RPMI7951 (cell line): ENCODE measurements at regions not wholly inside any gene's neighbourhood (a gene's known extent, or its start where the extent isn't known, plus 50 kb on each side); places are given as distances from the start of the nearest gene placed in this dataset.
A peak's percentile ranks its signal among the peaks of the same experiment; 100 is the strongest.
"Not testable (repeated sequence)": the region's sequence is repeated elsewhere in the genome, so short reads cannot be mapped to it uniquely, and the experiment has no call there.

ENCODE experiments used
- DNase-seq: peaks from one replicate; pipeline ENCODE4 v3.0.0-alpha.2; 2012; ENCODE audit warnings: low read depth

DNA sequence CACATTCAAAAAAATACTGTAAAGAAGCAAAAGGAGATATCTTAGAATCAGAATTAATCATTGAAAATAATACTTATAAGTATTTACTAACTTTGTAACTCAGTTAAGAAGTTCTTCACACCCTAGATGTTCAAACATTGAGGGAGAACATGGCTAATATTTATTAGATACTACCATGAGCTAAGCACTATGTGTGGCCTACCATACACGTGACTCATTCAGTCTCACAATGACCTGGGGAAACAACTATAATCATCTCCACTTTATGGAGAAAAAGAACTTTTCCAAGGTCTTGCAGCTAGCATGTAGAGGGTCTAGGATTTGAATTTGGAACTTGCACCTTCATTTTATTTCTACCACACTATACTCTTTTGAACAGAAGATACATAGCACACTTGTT, 361.9 kb upstream of the CFAP20DC start:
- no peak for DNase-seq

DNA sequence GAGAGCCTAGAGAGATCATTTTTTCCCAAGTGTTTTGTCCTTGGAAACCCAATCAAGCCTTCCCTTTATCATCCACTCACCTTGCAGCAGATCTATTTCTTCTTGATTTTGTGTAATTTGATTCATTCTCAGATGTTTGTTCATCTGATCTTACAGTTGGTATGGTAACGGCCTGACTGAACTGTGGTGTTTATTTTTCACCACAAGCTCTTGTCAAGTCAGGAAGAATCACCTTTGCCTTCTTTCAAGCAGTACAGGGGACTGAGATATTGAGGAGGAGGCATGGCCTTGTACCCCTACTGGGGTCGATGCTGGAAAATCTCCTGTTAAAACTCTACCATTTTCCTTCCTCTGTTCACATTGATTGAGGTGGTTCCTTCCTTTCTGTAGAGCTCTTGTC, 361.4 kb upstream of the CFAP20DC start:
- no peak for DNase-seq

DNA sequence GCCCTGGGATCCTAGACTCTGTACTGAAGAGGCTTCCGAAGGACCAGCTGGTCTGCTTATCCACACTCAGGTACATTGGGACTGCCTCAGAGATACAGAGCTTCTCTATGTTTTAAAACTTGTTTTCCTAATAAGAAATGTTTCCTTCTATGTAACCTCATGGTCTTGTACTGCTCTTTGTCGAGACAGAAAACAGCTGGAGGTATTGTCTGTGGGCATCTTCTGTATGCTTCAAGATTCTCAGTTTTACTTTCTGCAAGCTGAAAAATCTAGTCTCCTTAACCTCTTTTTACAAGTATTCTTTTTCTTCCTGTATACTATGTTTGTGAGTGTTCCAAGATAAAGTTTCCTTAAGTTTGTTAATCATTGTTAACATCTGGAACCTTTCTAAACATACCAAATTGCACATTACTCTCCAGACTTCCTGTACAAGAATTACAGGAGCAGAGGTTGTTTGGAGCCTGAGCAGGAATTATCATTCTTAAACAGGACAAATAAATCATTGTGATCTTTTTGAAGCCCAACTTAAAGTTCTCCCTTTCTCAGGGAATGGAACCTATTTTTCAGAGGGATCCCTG, 358.3 kb upstream of the CFAP20DC start:
- DNase-seq = no peak

DNA sequence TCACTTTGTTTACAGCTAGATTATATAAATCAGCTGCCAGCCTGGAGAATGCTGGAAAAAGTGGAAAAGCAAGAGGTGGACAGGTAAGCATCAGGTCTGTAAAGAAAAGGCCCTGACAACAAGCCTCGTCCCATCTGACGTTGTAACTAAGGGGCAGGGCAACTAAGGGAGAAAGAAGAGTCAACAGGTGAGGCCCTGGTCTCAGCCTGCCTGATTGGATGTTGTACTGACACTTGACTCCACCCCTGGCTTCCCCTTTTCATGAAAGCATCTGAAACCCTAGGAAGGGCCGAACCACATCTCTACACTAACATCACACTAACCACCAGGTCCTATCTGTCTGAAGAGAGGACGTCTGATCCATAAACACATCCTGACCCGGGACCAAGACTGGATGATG, 357.6 kb upstream of the CFAP20DC start:
- no peak for DNase-seq

DNA sequence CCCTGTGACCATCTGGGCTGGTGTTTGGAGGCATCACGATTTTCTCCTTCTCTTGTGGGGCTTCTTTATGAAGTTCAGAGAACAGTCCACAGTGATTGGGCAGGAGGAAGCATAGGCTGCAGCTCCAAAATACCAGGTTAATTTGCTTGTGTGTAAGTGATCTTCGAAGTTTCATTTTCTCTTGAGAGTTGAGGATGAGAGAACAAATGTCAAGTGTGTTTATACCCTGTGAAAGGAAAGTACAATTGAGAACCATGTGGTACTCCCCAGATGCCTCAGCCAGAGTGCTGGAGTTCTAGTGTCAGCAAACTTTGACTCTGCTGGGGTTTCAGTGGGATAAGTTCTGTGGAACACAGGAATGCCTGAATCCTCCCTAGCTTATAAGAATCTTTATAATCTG, 357.1 kb upstream of the CFAP20DC start:
- DNase-seq = no peak

DNA sequence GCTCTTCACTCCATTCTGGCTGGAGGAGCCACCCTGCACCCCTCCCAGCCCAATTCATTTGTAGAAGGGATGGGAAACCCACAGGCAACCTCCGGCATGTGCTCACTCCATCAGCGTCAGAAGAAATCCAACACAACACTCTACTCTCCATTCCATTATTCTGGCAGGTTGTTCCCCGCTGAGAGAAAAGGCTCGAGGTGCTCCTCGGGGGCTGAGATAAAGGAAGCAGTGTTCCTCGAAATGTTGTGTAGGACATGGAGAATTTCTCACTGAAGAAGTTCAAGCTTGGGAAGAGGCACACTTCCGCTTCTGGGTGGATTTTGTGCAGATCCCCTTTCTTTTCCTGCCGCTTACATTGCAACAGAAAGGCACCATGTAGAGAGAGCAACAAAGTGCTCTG, 355.0 kb upstream of the CFAP20DC start:
- no peak for DNase-seq

DNA sequence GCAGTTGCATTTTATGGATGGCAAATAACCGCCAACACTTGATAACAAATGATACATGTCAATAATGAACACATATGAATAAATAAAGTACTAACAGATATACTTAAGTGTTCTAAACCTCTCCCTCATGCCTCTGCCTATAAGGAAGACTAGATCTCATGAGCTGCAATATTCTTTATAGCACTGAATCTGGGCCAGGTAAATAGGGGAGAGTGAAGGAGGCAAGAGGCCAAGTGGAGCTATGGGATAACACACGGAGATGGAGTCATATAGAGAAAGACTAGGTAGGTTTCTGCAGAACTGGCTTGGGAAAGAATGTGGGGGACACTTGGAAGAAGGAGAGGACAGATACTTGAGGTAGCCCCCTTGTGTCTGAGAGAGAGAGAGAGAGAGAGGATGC, 354.2 kb upstream of the CFAP20DC start:
- no peak for DNase-seq

DNA sequence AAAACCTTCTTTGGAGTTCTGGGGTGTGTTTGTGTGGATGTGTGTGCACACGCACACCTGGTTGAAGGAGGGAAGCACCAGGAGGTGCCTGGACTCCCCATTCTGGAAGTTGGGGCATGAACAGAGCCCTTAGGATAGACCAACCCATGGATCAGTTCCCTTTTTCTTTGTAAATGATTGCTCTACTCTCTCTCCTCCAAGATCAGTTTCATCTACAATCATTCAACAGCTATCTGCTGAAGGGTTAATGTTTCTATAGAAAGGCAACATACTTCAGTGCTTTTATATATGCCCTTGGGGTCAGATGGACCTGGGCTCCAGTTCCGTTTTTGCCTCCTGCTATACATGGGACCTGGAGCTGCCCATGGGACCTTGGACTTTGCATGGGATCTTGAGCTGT, 352.1 kb upstream of the CFAP20DC start:
- no peak for DNase-seq

DNA sequence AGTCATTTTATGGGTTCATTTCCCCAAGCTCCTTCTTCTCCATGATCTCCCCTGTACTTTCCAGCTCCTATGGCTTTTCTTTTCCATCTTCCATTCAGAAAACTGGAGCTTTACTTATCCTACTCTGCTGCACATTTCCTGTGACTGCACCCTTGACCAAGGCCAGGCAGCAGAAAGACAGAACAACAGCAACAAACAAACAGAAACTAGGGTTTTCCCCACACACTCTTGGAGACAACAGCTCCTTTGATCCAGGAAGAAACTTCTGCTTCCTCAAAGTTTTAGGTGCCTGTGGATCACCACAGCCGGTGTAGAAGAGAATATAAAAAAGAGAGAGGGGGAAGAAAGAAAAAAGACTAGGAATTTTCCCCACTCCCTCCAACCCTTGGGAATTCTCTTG, 342.3 kb upstream of the CFAP20DC start:
- DNase-seq = no peak

DNA sequence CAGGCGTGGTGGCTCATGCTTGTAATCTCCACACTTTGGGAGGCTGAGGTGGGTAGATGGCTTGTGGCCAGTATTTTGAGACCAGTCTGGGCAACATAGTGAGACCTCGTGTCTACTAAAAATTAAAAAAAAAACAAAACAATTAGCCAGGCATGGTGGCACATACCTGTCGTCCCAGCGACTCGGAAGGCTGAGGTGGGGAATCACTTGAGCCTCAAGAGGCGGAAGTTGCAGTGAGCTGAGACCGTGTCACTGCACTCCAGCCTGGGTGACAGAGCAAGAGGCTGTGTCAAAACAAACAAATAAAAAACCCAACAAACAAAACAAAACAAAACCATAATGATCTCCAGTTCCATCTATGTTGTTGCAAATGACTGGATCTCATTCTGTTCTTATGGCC, 341.3 kb upstream of the CFAP20DC start:
- DNase-seq = no peak

DNA sequence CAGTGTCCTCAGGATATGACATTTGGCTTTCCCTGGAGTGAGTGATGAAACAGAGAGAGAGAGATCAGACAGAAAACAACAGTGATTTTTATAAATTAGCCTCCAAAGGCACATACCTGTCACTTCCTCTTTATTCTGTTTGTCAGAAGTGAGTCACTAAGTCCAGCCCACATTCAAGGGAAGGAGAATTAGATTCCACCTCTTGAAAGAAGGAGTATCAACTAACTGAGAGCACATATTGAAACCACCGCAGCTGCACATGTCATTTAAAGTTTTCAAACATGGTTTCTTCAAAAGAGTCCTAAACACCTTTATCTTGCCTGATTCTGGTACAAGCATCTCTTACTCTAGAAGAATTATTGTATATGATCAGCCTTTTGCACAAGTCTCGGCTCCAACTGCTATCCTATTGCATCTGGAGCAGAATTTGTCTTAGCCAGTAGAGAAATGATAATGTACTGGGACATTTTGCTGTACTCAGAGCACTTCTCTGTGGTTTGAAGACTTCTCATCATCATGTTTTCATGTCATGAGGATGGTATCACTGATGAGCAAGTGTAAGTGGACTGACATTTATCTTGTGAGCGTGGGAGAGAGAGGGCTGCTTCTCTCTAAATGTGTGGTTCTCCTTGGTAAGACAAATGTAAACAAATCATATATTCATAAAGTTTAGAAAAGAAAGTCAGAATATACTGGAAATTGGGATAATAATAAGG, 338.9 kb upstream of the CFAP20DC start:
- peak; percentile 32 for DNase-seq

DNA sequence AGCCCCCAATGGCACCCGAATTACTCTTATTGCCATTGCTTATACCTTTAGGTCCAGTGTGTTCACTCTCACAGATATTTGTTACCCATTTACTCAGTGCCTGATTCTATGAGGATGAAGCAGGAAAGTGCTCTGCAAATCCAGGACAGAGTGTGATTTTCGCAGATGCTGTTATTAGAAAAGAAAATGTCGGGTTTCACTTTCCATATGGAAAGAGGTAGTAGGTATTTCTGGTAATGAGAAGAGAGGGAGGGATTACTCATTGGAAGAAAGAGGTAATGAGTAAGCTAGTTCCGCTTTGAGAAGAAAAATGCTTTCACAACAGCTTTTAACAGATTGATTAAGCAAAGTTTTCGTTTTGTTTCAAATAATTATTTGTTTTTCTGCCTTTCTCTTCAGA, 336.3 kb upstream of the CFAP20DC start:
- peak; percentile 48 for DNase-seq

DNA sequence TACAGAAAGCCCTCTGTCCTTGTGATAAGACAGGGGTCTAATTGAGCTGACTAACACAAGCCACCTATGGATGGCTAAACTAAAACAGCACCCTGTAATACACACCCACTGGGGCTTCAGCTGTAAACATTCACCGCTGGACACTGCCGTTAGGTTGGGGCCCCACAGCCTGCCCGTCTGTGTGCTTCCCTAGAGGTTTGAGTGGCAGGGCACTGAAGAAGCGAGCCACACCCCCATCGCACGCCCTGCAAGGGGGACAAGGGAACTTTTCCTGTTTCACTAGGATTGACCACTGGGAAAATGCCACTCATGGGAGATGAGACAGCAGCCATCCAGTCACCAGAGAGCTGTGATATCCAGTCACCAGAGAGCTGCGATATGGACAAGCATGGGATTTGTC, 335.7 kb upstream of the CFAP20DC start:
- DNase-seq = peak; percentile 40

DNA sequence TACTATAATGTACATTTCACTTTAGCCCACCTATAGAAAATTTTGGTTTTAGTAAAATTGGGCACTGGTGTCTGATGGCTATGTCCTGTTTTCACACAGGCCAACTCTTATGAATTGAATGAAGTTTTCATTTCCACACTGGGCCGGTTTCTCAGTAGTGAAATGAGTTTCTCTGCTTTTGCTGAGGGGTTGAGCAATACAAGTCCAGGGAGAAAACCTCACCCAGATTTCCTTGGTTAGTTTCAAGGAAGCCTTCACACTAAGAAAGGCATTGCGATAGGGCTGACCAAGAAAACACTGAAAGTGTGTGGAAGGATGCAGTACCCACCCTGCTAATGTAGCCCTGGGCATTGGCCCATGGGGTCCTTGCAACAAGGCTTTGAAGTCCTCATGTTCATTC, 331.5 kb upstream of the CFAP20DC start:
- DNase-seq = no peak

DNA sequence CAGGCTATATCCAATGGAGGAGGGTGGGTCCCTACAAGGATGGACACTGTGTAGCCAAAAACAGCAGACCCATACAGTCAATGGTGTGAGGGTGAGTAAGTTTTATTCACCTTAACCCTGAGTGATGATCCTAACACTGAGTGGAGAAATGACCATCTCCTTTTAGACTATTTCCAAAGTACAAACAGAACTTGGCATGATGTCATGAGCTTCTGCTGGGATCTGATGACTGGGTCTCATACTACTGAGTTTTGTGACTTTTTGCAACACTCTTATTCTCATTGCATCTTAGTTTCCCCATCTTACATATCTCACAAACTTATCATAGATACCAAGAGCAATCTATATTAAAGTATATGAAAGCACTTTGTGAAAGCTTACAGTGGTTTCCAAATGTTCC, 330.3 kb upstream of the CFAP20DC start:
- DNase-seq = no peak

DNA sequence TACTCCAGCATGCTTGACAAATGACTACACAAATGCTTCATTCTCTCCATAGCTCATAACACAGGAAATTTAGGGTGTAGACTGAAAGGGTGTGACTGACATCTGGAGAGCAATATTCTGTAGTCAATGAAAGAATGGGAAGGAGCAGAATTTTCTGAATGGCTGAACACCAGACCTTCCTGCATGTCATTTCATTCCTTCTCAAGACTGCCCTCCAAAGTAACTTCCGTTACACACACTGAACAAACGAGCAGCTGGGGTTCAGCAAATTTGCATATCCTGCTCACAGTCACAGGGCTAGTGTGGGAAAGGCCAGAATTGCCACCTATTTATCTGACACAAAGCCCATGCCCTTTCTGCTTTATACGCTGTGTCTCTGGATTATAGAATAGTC, 325.0 kb upstream of the CFAP20DC start:
- no peak for DNase-seq

DNA sequence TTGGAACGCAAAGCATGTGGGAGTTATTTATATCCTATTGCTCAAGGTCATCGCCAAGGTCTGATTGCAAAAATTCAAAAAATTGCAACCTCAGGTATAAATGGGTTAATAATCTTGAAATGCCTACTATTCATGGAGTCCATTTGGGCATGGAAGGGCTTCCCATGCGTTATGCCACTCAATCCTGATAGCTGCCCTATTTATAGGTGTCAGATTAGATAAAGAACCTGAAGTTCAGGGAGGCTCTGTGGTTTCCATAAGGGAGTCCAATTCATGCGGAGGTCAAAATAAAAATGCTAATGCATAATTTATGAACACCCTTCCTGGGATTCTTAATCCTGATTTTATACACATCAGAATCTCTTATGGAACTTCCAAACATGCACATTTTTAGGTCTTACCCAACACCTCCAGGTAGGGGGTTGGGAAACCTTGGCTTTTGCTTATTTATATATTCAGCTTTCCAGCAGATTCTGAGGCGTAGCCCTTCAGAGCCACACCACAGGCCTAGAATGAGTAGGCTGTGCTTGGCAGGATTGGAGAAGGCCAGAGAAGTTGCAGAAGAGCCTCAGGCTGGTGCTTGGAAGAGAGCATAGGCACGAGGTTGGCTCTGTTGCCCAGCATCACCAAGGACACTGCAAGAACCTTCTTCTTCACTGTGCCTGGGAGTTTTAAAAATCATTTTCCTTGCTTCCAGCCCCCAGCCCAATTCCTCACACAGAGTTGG, 324.4 kb upstream of the CFAP20DC start:
- DNase-seq = no peak

DNA sequence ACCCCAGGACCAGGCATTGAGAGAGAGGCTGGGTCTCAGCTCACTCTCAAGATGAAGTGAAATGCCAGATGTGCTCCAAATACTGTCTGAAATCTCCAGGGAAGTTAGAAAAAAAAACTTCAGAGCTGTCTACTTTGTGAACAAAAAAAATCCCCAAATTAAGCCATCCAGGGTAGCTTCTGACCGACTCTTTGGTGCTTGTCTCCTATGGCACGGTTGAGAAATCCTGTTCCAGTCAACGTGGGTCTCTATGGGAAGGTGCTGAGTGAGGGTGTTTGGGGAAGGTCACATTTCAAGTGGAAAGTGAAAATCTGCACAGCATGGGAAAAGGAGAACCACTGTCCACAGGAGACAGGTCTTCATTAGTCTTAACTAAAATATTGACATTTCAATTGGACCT, 322.5 kb upstream of the CFAP20DC start:
- no peak for DNase-seq

DNA sequence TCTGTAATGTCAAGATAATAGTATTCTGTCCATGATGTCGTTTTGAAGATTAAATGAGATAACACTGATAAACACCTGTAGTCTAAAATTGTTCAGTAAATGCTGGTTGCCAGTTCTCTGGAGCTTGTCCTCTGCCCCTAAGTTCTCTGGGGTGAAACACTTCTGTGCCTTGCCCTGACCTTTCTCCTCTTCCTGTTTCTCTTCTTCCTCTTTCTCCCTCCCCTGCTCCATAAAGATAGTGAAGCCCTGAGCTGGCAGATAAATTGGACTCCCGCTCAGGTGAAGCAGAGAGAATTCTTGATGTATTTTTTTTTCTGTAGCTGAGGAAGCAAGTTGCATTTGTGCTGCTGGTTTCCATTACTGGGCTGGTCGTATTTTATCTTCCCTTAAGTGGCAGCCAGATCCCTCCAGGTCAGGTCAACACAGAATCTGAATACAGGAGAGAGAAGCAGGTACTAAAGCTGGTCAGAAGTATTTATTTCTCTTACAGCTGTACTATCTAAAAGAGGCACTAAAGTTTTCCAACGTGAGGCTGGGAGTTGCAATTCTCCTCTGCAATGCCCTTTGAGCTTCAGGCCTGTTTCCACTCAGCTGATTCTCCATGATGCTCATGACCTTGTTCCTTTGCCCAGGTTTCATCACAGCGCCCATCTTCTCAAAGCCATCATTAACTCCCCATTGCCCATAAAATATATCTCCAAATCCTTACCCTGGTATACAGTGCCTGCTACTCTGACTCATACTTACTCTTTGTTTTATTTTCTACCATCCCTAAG, 319.3 kb upstream of the CFAP20DC start:
- no peak for DNase-seq

DNA sequence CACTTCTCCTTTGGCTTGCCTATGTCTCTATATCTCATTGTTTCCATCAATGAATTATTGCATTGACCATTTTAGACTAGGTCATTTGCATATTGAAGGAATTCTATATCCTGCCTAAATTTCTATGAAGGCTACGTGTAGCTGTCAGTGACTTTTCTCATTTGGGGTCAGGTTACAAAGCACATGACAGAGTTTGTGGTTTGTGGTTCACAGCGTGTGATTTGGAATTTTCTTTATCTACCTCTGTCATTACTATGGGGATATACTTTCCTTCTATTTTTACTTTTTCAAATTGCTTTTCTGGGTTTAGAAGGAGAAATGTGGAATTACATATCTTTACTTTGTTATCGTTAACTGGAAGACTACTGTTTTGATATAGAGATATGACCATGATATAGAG, 317.3 kb upstream of the CFAP20DC start:
- DNase-seq = peak; percentile 70

DNA sequence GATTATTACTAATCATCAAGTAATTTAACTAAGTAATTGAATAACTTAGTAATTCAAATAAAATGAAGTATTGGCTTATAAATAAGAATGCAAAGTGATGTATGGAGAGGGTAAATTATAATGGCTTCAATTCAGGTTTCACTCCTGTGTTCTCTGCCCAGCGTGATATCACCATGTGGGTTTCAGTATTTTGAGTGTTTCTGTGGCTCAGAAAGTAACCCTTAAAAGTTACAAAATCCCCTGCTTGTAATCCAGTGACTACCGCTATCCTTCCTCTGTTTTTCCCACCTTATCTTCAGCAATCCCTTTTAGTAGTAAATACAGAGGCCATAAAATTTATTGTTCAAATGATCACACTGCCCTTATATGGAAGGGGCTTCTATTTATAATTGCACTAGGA, 316.4 kb upstream of the CFAP20DC start:
- no peak for DNase-seq

DNA sequence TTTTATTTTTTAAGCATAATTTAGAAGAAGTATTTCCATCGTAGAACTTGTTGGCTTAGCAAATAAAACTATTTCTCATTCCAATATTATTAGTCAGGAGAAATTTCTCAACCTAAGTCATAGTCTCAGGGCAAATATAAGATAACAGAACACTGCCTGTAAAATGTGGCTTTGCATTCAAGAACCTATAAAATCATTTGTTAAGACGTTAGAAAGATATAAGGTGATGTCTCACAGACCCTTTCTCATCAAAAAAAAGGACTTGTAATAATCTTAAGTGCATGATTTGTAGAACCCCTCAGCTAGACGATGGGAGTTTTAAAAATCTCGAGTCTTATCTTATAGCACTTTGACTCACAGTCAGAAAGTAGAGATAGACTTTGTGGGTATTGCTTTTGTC, 314.7 kb upstream of the CFAP20DC start:
- no peak for DNase-seq

DNA sequence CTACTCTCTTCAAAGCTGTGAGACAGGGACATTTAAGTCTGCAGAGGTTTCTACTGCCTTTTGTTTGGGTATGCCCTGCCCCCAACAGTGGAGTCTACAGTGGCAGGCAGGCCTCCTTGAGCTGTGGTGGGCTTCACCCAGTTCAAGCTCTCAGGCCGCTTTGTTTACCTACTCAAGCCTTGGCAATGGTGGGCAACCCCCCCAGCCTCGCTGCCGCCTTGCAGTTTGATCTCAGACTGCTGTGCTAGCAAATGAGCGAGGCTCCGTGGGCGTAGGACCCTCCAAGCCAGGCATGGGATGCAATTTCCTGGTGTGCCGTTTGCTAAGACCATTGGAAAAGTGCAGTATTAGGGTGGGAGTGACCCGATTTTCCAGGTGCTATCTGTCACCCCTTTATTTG, 310.5 kb upstream of the CFAP20DC start:
- DNase-seq = not testable (repeated sequence)
